ENCODE measurements at regions not wholly inside any gene's neighbourhood (a gene's known extent, or its start where the extent isn't known, plus 50 kb on each side); places are given as distances from the start of the nearest gene placed in this dataset.

GRCh38 chr5:98157368-98157767, 616.1 kb upstream of the RGMB start:
- no peak for TF ChIP-seq POLR2A (IDR thresholded peaks at IDR 0.05)
- TF ChIP-seq CTCF (IDR thresholded peaks at IDR 0.05), result no peak

All from uterus (tissue), 2 donors.